Naive thymus-derived CD8-positive, alpha-beta T cell (primary cell): ENCODE measurements at regions not wholly inside any gene's neighbourhood (a gene's known extent, or its start where the extent isn't known, plus 50 kb on each side); places are given as distances from the start of the nearest gene placed in this dataset.

Source experiments
- ATAC-seq, 2 donors: fragments of 150-1000 bp; cut with Tn5 transposase in 1 of 2; sonication (Bioruptor Pico), chemical (Tn5 transposase) in 1 of 2; 1 replicate in 1 of 2; 2 replicates in 1 of 2; pipeline ENCODE4 v1.10.0; 2021; ENCODE audit warnings: mild to moderate bottlenecking in 2 of 2, moderate library complexity in 2 of 2
- POLR2A ChIA-PET: fragments of 350-600 bp; sonication (Branson Sonifier 250); formaldehyde crosslinking; loops from one replicate; lab custom pipeline; 2021; ENCODE audit warnings: antibody characterized with exemption; lab: Charles Lee
- DNase-seq, 10 donors: peaks; one replicate each; pipeline versions ENCODE4 v3.0.0 to v3.0.0-alpha.2; 2020 to 2022
- H3K27ac Mint-ChIP-seq, 10 donors: one replicate each; pipeline ENCODE4 v1.8.0; 2020 to 2022; ENCODE audit warnings: mild to moderate bottlenecking in 10 of 10, mixed read lengths in 10 of 10, moderate library complexity in 4 of 10, inconsistent platforms in 1 of 10
- H3K27me3 Mint-ChIP-seq, 5 donors: one replicate each; pipeline ENCODE4 v1.8.0; 2021 to 2022; ENCODE audit warnings: mixed read lengths in 5 of 5
- H3K36me3 Mint-ChIP-seq, 3 donors: one replicate each; pipeline ENCODE4 v1.8.0; 2020 to 2022; ENCODE audit warnings: mixed read lengths in 3 of 3, mild to moderate bottlenecking in 2 of 3, inconsistent platforms in 1 of 3
- H3K4me1 Mint-ChIP-seq, 4 donors: one replicate each; pipeline ENCODE4 v1.8.0; 2021 to 2022; ENCODE audit warnings: mixed read lengths in 4 of 4
- H3K4me3 Mint-ChIP-seq, 10 donors: one replicate each; pipeline ENCODE4 v1.8.0; 2020 to 2022; ENCODE audit warnings: mild to moderate bottlenecking in 10 of 10, mixed read lengths in 10 of 10, moderate library complexity in 6 of 10, inconsistent platforms in 1 of 10
- H3K9me3 Mint-ChIP-seq, 9 donors: one replicate each; pipeline ENCODE4 v1.8.0; 2020 to 2022; ENCODE audit warnings: mixed read lengths in 9 of 9, mild to moderate bottlenecking in 3 of 9, inconsistent platforms in 1 of 9, moderate library complexity in 1 of 9

DNA sequence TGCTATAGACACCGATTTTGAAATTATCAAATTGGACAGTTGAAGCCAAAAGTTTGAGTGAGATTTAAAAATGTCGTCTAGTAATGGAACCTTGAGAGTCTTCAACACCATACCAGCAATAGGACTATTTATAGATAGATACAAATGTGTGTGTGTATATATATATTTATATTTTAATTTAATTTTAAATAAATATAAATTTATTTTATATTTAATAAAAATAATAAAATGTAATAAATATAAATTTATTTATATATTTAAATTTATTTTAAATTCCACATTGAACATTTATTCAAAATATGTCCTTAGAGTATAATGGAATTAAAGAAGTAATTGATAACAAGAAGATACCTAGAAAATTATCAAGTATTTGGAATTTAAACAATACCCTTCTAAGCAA is 221.9 kb upstream of the CXXC4 start:
- Mint-ChIP-seq H3K4me3 (no peak overlapping the region), H3K4me1 (no peaks in the 10 kb centered on the region), H3K27ac (no peak overlapping the region), H3K9me3 (no peaks in the 10 kb centered on the region), H3K36me3 (no peaks in the 10 kb centered on the region), H3K27me3 (peaks cover 2 to 12% (median 6%) of the 10 kb centered on the region in 5 donors)
- ATAC-seq (no peak), DNase-seq (no peak)
- POLR2A ChIA-PET, result no interaction called here

DNA sequence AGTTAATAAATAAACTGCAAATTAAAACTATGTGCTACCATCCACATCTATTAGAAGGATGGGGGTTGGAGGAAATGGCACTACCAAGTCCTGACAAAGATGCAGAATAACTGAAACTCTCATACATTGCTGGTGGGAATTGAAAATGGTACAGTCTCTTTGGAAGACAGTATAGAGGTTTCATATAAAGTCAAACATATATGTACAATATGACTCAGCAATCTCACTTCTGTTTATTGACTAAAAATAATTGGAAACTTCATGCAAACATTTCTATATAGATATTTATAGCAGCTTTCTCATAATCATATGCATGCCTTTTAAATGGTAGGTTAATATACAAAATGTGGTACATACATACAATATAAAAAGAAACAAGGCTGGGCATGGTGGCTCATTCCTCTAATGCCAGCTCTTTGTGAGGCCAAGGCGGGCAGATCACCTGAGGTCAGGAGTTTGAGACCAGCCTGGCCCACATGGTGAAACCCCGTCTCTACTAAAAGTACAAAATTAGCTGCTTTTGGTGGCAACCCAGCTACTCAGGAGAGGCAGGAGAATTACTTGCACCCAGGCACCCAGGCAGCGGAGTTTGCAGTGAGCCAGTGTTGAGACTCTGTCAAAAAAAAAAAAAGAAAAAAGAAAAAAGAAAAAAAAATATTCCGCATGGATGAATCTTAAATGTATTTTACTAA is 225.0 kb upstream of the CXXC4 start:
- Mint-ChIP-seq H3K27me3 (peaks cover 2 to 12% (median 6%) of the 10 kb centered on the region in 5 donors), H3K4me1 (no peaks in the 10 kb centered on the region), H3K27ac (no peak overlapping the region), H3K4me3 (no peak overlapping the region), H3K9me3 (no peaks in the 10 kb centered on the region), H3K36me3 (no peaks in the 10 kb centered on the region)
- ATAC-seq (no peak), DNase-seq (no peak)
- POLR2A ChIA-PET, result no interaction called here

DNA sequence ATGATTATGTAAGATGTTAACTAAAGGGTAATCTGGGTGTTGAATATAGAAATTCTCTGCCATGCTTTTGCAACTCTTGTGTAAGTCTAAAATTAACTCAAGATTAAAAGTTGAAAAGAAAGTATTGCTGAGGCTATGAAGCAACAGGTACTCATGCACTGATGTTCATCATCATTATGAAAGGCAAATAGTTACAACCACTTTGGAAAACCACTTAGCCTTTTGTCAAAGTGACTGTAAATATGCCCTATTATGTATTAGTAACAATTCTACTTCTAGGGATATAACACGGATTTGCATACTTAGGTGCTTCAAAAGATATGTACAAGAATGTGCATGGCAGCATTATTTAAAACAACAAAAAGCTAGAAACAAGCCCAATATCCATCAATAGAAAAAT is 227.8 kb upstream of the CXXC4 start:
- no peak overlapping the region for H3K4me3 Mint-ChIP-seq
- DNase-seq (no peak), ATAC-seq (no peak)
- no peaks in the 10 kb centered on the region for H3K36me3 Mint-ChIP-seq
- H3K4me1 Mint-ChIP-seq, result no peaks in the 10 kb centered on the region
- no peak overlapping the region for H3K27ac Mint-ChIP-seq
- H3K27me3 Mint-ChIP-seq, result peaks cover 0 to 2% (median 0%) of the 10 kb centered on the region in 5 donors
- POLR2A ChIA-PET, result no interaction called here
- H3K9me3 Mint-ChIP-seq, result no peaks in the 10 kb centered on the region

DNA sequence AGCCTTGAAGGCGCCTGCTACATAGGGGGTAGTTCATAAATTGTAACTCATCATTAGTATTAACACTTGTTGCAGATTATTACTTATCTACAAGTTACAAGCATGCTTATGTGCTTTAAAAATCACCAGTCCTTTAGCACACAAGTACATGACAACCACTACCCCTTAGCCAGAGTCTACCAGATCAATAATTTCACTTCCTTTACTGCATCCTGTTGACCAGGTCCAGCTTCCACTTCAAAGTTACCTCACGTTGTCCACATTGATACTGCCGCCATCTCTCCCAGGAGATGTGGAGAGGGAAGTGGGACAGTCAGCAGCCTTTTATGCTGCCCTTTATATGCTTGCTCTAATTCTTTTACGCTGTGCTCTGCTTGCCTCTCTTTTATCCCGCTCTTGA is 231.3 kb upstream of the CXXC4 start:
- Mint-ChIP-seq H3K4me3 (no peak overlapping the region), H3K27me3 (peaks cover 0 to 1% (median 0%) of the 10 kb centered on the region in 5 donors), H3K9me3 (peaks cover 0 to 4% (median 0%) of the 10 kb centered on the region in 9 donors), H3K4me1 (no peaks in the 10 kb centered on the region), H3K27ac (no peak overlapping the region), H3K36me3 (no peaks in the 10 kb centered on the region)
- POLR2A ChIA-PET, result no interaction called here
- DNase-seq (no peak), ATAC-seq (no peak)

DNA sequence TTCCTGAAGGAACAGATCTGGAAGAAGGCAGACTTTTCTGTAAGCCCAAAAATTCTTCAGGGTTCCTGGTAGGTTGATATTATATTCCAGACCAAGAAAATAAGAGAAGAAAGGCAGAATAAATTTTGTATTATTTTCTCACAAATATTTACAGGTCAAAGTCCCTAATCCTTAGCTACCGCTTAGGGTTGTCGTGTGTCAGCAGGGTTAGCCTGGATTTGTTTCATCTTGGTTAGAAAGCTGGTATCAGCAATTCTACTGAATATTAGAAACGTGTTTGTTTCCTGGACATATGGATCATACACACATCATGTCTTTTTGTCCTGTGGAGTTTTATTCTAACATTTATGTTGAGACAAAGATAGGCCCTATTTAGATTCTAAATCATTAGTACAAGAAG is 232.9 kb upstream of the CXXC4 start:
- POLR2A ChIA-PET, result no interaction called here
- Mint-ChIP-seq H3K36me3 (no peaks in the 10 kb centered on the region), H3K27ac (no peak overlapping the region), H3K4me1 (no peaks in the 10 kb centered on the region), H3K27me3 (peaks cover 0 to 1% (median 0%) of the 10 kb centered on the region in 5 donors), H3K9me3 (peaks cover 0 to 4% (median 0%) of the 10 kb centered on the region in 9 donors), H3K4me3 (no peak overlapping the region)
- DNase-seq, result no peak
- ATAC-seq, result no peak

DNA sequence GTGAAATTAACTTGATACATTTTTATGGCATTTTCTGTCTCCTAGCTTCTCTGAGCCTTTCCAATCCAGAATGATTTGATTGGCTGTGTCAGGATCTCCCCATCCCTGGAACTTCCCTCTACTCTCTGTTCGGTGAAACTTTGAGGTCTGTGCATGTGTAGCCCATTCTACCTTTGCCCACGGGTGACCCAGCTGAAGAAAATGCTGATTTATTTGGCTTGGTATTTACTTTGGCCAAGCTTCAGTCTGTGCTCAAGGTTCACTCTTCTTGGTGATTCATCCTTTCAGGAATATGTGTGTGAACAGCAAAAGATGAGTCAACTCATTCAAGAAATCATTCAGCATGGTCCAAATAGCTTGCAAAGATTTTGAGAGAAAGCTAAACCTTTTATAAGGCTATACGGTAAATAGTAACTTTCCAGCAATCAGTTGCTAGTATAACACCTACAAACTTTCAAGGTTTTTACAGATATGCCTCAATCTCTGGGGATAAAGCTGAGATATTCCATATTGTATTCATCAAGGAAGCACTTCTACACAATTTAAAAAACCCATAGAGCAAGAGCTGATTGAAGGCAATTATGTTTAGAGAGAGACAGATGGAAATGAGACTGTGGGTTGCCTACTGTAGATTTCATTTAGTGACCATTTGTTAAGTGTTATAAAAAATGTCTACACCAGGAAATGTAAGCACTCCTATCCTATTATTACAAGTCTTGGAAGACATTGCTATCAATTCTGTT is 233.9 kb upstream of the CXXC4 start:
- peaks cover 0 to 4% (median 0%) of the 10 kb centered on the region in 9 donors for H3K9me3 Mint-ChIP-seq
- H3K27ac Mint-ChIP-seq, result no peak overlapping the region
- DNase-seq, result no peak
- no peaks in the 10 kb centered on the region for H3K36me3 Mint-ChIP-seq
- H3K4me3 Mint-ChIP-seq, result no peak overlapping the region
- ATAC-seq, result no peak
- peaks cover 0 to 1% (median 0%) of the 10 kb centered on the region in 5 donors for H3K27me3 Mint-ChIP-seq
- no peaks in the 10 kb centered on the region for H3K4me1 Mint-ChIP-seq
- POLR2A ChIA-PET, result no interaction called here

DNA sequence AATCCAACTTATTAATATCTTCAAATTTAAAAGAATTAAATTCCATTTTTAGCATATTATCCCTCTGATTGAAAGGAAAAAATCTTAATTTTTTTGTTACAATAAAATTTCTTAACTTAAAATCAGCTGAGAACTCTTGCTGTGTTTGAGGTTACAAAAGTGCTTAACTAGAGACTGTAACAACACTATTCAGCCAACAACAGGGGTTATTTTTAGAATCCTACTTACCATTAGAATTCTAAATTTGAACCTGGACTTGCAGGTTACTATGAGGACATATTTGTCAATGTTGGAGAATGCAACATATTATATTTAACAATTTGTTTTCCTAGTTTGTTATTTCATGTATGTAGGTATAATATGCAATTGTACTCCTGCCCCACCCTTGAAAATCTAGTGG is 238.1 kb upstream of the CXXC4 start:
- ATAC-seq (no peak), DNase-seq (no peak)
- POLR2A ChIA-PET, result no interaction called here
- peaks cover 0 to 3% (median 0%) of the 10 kb centered on the region in 9 donors for H3K9me3 Mint-ChIP-seq
- no peaks in the 10 kb centered on the region for H3K4me1 Mint-ChIP-seq
- H3K27ac Mint-ChIP-seq, result no peak overlapping the region
- H3K36me3 Mint-ChIP-seq, result no peaks in the 10 kb centered on the region
- H3K27me3 Mint-ChIP-seq, result peaks cover 0 to 21% (median 5%) of the 10 kb centered on the region in 5 donors
- no peak overlapping the region for H3K4me3 Mint-ChIP-seq

DNA sequence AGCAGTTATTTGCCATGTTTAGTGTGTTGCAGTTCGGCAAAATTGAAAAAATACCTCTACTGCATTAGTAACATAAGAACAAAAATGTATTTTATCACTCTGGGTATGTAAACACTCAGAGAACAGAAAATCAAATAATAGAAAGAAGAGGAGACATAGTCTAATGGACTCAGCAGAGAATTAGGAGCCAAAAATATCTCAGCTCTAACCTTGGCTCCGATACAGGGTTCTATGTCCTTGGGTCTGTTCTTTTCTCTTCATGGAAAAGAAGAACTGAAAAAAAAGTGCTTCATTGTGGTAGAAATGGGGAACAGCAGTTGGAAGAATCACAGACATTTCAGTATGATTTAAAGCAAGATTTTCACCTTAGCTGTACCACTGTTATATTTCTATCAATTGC is 240.5 kb upstream of the CXXC4 start:
- Mint-ChIP-seq H3K36me3 (no peaks in the 10 kb centered on the region), H3K27me3 (peaks cover 0 to 21% (median 5%) of the 10 kb centered on the region in 5 donors), H3K27ac (no peak overlapping the region), H3K4me1 (no peaks in the 10 kb centered on the region), H3K9me3 (no peaks in the 10 kb centered on the region), H3K4me3 (no peak overlapping the region)
- POLR2A ChIA-PET, result no interaction called here
- no peak for ATAC-seq
- DNase-seq, result no peak

DNA sequence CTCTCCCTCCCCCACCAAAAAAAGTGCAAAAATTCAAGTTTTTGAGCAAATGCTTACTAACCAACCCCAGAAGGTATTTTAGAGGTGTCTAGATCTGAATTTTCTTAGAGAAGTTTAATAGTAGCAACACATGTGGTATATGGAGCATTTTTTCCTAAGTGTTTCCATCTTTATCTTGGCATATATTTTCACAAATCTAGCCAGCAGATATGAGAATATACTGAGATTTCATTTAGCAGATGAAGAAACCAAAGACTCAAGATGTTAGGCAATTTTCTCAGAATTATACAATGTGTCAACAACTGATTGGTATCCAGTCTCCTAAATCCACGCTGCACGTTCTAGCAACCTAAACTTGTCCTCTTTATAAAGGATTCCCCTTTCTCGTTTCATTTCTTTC is 245.5 kb upstream of the CXXC4 start:
- Mint-ChIP-seq H3K4me3 (no peak overlapping the region), H3K36me3 (no peaks in the 10 kb centered on the region), H3K4me1 (peaks cover 0 to 2% (median 0%) of the 10 kb centered on the region in 4 donors), H3K27ac (no peak overlapping the region), H3K9me3 (no peaks in the 10 kb centered on the region), H3K27me3 (peaks cover 0 to 21% (median 7%) of the 10 kb centered on the region in 5 donors)
- no peak for ATAC-seq
- DNase-seq, result no peak
- POLR2A ChIA-PET, result no interaction called here

DNA sequence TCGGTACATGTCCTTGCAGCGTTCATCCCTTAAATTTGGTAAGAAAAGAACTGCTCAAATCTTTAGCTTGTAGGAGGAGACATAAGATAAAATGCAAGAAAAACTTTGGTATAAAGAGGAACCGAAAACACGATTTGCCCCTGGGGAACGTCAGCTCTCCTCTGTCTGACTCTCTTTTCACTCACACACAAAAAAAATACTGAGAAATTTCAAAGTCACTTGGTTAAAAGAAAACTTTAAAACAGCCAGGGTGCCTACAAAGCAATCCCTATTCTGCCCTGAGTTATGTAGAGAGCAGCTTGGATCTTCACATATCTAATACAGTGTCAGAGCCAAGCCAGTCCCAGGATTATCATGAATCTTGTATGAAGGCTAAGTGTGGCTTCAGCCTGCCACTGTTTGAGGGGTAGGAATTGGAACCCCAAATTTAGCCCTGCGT is 248.5 kb upstream of the CXXC4 start:
- DNase-seq, result no peak
- Mint-ChIP-seq H3K27ac (no peak overlapping the region), H3K36me3 (no peaks in the 10 kb centered on the region), H3K4me1 (peaks cover 0 to 2% (median 0%) of the 10 kb centered on the region in 4 donors), H3K4me3 (no peak overlapping the region), H3K9me3 (no peaks in the 10 kb centered on the region), H3K27me3 (peaks cover 0 to 6% (median 0%) of the 10 kb centered on the region in 5 donors)
- POLR2A ChIA-PET, result no interaction called here
- ATAC-seq, result no peak

DNA sequence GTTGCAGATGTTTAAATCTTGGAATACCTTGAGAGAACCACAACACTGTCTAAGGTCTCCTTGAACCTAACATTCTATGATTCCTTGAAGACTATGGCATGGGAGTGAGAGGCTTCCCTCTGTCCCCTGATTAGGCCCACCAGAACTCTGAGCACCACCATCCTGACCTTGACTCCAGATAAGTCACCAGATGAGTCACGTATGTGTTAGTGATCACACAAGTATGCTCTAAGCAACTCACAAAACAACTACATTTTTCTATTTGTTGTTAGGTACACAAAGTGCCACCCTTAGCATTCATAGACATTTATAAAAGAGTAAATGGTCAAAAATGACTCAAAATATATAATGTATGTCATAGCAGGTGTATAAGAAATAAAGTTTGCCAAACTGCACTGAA is 252.9 kb upstream of the CXXC4 start:
- POLR2A ChIA-PET, result no interaction called here
- Mint-ChIP-seq H3K36me3 (no peaks in the 10 kb centered on the region), H3K9me3 (no peaks in the 10 kb centered on the region), H3K4me1 (peaks cover 0 to 2% (median 0%) of the 10 kb centered on the region in 4 donors), H3K27me3 (no peaks in the 10 kb centered on the region), H3K27ac (no peak overlapping the region), H3K4me3 (no peak overlapping the region)
- no peak for ATAC-seq
- no peak for DNase-seq

DNA sequence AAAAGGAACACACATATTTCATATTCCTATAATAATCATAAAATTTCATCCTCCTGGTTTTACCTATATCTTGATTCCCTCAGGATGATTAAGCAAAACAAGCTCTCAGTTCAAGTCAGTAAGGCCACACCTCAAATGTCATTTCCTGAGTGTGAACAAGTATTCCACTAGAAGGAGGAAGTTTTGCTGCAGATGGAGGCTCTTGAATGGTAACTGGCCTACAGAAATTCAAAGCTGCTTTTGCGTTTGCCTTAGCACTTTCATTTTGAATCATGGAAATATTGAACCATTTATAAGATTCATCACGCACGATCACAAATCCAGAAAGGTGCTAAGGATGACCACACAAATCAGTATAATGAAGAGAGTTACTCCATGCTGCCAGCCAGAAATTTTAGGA is 254.4 kb upstream of the CXXC4 start:
- no peak overlapping the region for H3K27ac Mint-ChIP-seq
- peaks cover 0 to 3% (median 0%) of the 10 kb centered on the region in 3 donors for H3K36me3 Mint-ChIP-seq
- DNase-seq (no peak), ATAC-seq (no peak)
- no peak overlapping the region for H3K4me3 Mint-ChIP-seq
- POLR2A ChIA-PET, result no interaction called here
- H3K4me1 Mint-ChIP-seq, result peaks cover 0 to 1% (median 0%) of the 10 kb centered on the region in 4 donors
- peaks cover 0 to 4% (median 0%) of the 10 kb centered on the region in 9 donors for H3K9me3 Mint-ChIP-seq
- H3K27me3 Mint-ChIP-seq, result no peaks in the 10 kb centered on the region

DNA sequence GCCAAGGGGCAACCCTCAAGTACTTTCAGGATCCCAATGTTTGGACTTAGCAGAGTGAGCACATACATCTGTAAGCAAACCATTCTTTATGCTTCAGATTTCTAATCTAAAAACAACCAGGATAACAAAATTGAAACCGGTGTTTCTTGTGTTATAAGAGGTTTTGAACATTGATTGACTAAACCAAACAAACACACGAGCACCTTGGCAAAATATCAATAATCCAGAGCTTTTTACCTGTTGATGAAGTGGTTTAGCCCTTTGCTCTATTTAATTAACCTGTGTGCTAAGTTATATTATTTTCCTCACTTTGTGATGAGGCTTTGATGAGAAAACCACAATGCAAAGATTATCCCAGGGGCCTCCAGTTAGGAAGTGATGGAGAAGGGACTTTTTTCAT is 255.3 kb upstream of the CXXC4 start:
- DNase-seq (no peak), ATAC-seq (no peak)
- Mint-ChIP-seq H3K27me3 (no peaks in the 10 kb centered on the region), H3K4me3 (no peak overlapping the region), H3K9me3 (peaks cover 0 to 8% (median 0%) of the 10 kb centered on the region in 9 donors), H3K36me3 (peaks cover 0 to 4% (median 0%) of the 10 kb centered on the region in 3 donors), H3K27ac (no peak overlapping the region), H3K4me1 (peaks cover 0 to 1% (median 0%) of the 10 kb centered on the region in 4 donors)
- POLR2A ChIA-PET, result no interaction called here
